IMR-90 (cell line): ENCODE measurements at regions not wholly inside any gene's neighbourhood (a gene's known extent, or its start where the extent isn't known, plus 50 kb on each side); places are given as distances from the start of the nearest gene placed in this dataset.

Experiments
- ATAC-seq: fragments of 200-7000 bp; cut with Tn5 transposase; 2 replicates; pipeline ENCODE4 v1.9.1; 2020; ENCODE audit warnings: low read depth, mild to moderate bottlenecking, moderate library complexity
- BruUV-seq: library from RNA; stranded (reverse); fragments of 400-500 nt; replicated peaks from 2 replicates; lab custom pipeline; 2021; lab: Mats Ljungman, UMichigan
- CTCF ChIA-PET: fragments of 300-600 bp; formaldehyde crosslinking; extraction: SDS; loops from one replicate; lab custom pipeline; 2021; ENCODE audit warnings: antibody characterized with exemption; lab: Yijun Ruan, JAX
- POLR2A ChIA-PET: fragments of 300-600 bp; sonication (Branson Sonifier 250); formaldehyde crosslinking; loops from one replicate; lab custom pipeline; 2022; ENCODE audit warnings: antibody characterized with exemption; ENCODE audit not compliant: unreplicated experiment; lab: Charles Lee
- DNase-seq: peaks from one replicate; pipeline ENCODE4 v3.0.0; 2013
- H2AFZ ChIP-seq: replicated peaks from 2 replicates; pipeline ENCODE3; 2013; ENCODE audit warnings: low read length, mild to moderate bottlenecking; ENCODE audit not compliant: poor library complexity
- H2AK5ac ChIP-seq: 2 replicates; pipeline ENCODE4 v1.6.1; 2013; ENCODE audit warnings: low read depth, low read length, inconsistent platforms
- H2AK9ac ChIP-seq: replicated peaks from 2 replicates; pipeline ENCODE3; 2013; ENCODE audit warnings: mild to moderate bottlenecking, low read depth, low read length, moderate library complexity; ENCODE audit not compliant: poor library complexity
- H2BK120ac ChIP-seq: 2 replicates; pipeline ENCODE4 v1.6.1; 2013; ENCODE audit warnings: low read depth, low read length, inconsistent platforms
- H2BK15ac ChIP-seq: 3 replicates; pipeline ENCODE4 v1.6.1; 2013; ENCODE audit warnings: low read depth, low read length, inconsistent platforms
- H2BK20ac ChIP-seq: 2 replicates; pipeline ENCODE4 v1.6.1; 2013; ENCODE audit warnings: low read depth, mild to moderate bottlenecking, inconsistent platforms, low read length, moderate library complexity
- H2BK5ac ChIP-seq: 2 replicates; pipeline ENCODE4 v1.6.1; 2013; ENCODE audit warnings: mild to moderate bottlenecking, low read depth, low read length, inconsistent platforms; ENCODE audit not compliant: poor library complexity, severe bottlenecking
- H3K14ac ChIP-seq: replicated peaks from 2 replicates; pipeline ENCODE4 v1.6.1; 2013; ENCODE audit warnings: low read depth, low read length, inconsistent platforms
- H3K18ac ChIP-seq: 2 replicates; pipeline ENCODE4 v1.6.1; 2013; ENCODE audit warnings: low read depth, low read length, control low read depth
- H3K23ac ChIP-seq: 2 replicates; pipeline ENCODE4 v1.6.1; 2013; ENCODE audit warnings: low read depth, low read length, inconsistent platforms
- H3K27ac ChIP-seq: 2 replicates; pipeline ENCODE4 v1.5.1; 2013; ENCODE audit warnings: mild to moderate bottlenecking, control low read depth, low read length; ENCODE audit not compliant: insufficient read depth
- H3K27me3 ChIP-seq: 2 replicates; pipeline ENCODE4 v1.6.1; 2013; ENCODE audit warnings: low read length; ENCODE audit not compliant: control insufficient read depth, insufficient read depth
- H3K36me3 ChIP-seq: 2 replicates; pipeline ENCODE4 v1.6.1; 2013; ENCODE audit warnings: low read length, mixed read lengths; ENCODE audit not compliant: control insufficient read depth, insufficient read depth
- H3K4ac ChIP-seq: 2 replicates; pipeline ENCODE4 v1.6.1; 2013; ENCODE audit warnings: low read depth, low read length, inconsistent platforms
- H3K4me1 ChIP-seq: 2 replicates; pipeline ENCODE4 v1.6.1; 2013; ENCODE audit warnings: low read length, mixed read lengths; ENCODE audit not compliant: control insufficient read depth, insufficient read depth
- H3K4me2 ChIP-seq: 2 replicates; pipeline ENCODE4 v1.6.1; 2013; ENCODE audit warnings: low read depth, mild to moderate bottlenecking, control low read depth, low read length, moderate library complexity
- H3K4me3 ChIP-seq: 2 replicates; pipeline ENCODE4 v1.5.1; 2013; ENCODE audit warnings: low read depth, mild to moderate bottlenecking, control low read depth, low read length, moderate library complexity; ENCODE audit not compliant: insufficient read depth
- H3K56ac ChIP-seq: 2 replicates; pipeline ENCODE4 v1.6.1; 2013; ENCODE audit warnings: low read length, inconsistent platforms; ENCODE audit not compliant: insufficient read depth; ENCODE audit errors: extremely low read depth
- H3K79me1 ChIP-seq, 2 experiments: 2 replicates each; pipeline ENCODE4 v1.6.1; 2013; ENCODE audit warnings: low read length in 2 of 2, inconsistent platforms in 1 of 2, low read depth in 1 of 2
- H3K9ac ChIP-seq: 2 replicates; pipeline ENCODE4 v1.6.1; 2013; ENCODE audit warnings: low read depth, low read length, control low read depth
- H3K9me1 ChIP-seq: 2 replicates; pipeline ENCODE4 v1.6.1; 2013; ENCODE audit warnings: low read length, inconsistent platforms; ENCODE audit not compliant: insufficient read depth
- H3K9me3 ChIP-seq: 2 replicates; pipeline ENCODE4 v1.6.1; 2013; ENCODE audit warnings: low read length; ENCODE audit not compliant: control insufficient read depth, insufficient read depth
- H4K20me1 ChIP-seq: 2 replicates; pipeline ENCODE4 v1.6.1; 2013; ENCODE audit warnings: low read length, inconsistent platforms; ENCODE audit not compliant: insufficient read depth
- H4K5ac ChIP-seq: 2 replicates; pipeline ENCODE4 v1.6.1; 2013; ENCODE audit warnings: mild to moderate bottlenecking, low read depth, low read length, control low read depth
- H4K8ac ChIP-seq, 2 experiments: 2 replicates each; pipeline ENCODE4 v1.6.1; 2013; ENCODE audit warnings: low read depth in 2 of 2, low read length in 2 of 2, control low read depth in 1 of 2, inconsistent platforms in 1 of 2
- H4K91ac ChIP-seq: 2 replicates; pipeline ENCODE4 v1.6.1; 2013; ENCODE audit warnings: low read depth, low read length, inconsistent platforms; ENCODE audit not compliant: insufficient read depth
- CHD1 ChIP-seq: IDR thresholded peaks from 2 replicates; pipeline ENCODE4 v1.6.1; 2012; ENCODE audit warnings: low read depth, low read length, improper control_type of control experiment
- MAZ ChIP-seq: IDR thresholded peaks from 2 replicates; pipeline ENCODE4 v1.6.1; 2012; ENCODE audit warnings: low read depth, mild to moderate bottlenecking, low read length, improper control_type of control experiment, moderate library complexity, borderline replicate concordance
- MXI1 ChIP-seq: IDR thresholded peaks from 2 replicates; pipeline ENCODE4 v1.6.1; 2012; ENCODE audit warnings: low read depth, mild to moderate bottlenecking, low read length, moderate library complexity, borderline replicate concordance
- RAD21 ChIP-seq: IDR thresholded peaks from 2 replicates; pipeline ENCODE4 v1.6.1; 2012; ENCODE audit warnings: low read length, improper control_type of control experiment
- RCOR1 ChIP-seq: IDR thresholded peaks from 2 replicates; pipeline ENCODE4 v1.6.1; 2012; ENCODE audit warnings: mild to moderate bottlenecking, low read length, improper control_type of control experiment; ENCODE audit not compliant: insufficient replicate concordance
- SMC3 ChIP-seq: fragments of 150-350 bp; IDR thresholded peaks from 2 replicates; pipeline ENCODE4 v1.6.1; 2016; ENCODE audit warnings: low read depth, mild to moderate bottlenecking, antibody characterized with exemption, low read length, moderate library complexity
- WGBS, 2 experiments: methylation state at CpG; one replicate each; pipeline versions ENCODE4 v1.1.5 to v1.1.7; 2013; ENCODE audit warnings: missing lambda C conversion rate in 2 of 2; ENCODE audit not compliant: insufficient read length in 1 of 2; ENCODE audit errors: extremely low coverage in 2 of 2; 5-methylcytosine and 5-hydroxymethylcytosine counted together
- dilution Hi-C: fragments of 300-500 bp; cut with HindIII; formaldehyde crosslinking; loops from one replicate; pipeline ENCODE4 v1.14.3; 2018; ENCODE audit warnings: low sequenced_read_pairs; ENCODE audit not compliant: unreplicated experiment
- in situ Hi-C: fragments of 300-500 bp; cut with MboI; formaldehyde crosslinking; loops from 3 replicates; pipeline ENCODE4 v1.14.3; 2019; ENCODE audit warnings: low sequenced_read_pairs, inconsistent platforms, mixed read lengths
- intact Hi-C: fragments of 100-400 bp; cut with micrococcal nuclease; formaldehyde crosslinking; loops from 2 replicates; pipeline ENCODE4 v1.10.0; 2022
- TF ChIP-seq, protein P1 (sequence below): fragments of 150-350 bp; IDR thresholded peaks from 2 replicates; pipeline ENCODE4 v1.6.1; 2017; ENCODE audit warnings: mild to moderate bottlenecking, antibody characterized with exemption, low read length, low read depth
- TF ChIP-seq, protein P2 (sequence below): conservative IDR thresholded peaks from 2 replicates; pipeline ENCODE4 v1.5.1; 2012; ENCODE audit warnings: mild to moderate bottlenecking, low read depth, low read length, improper control_type of control experiment

DNA sequence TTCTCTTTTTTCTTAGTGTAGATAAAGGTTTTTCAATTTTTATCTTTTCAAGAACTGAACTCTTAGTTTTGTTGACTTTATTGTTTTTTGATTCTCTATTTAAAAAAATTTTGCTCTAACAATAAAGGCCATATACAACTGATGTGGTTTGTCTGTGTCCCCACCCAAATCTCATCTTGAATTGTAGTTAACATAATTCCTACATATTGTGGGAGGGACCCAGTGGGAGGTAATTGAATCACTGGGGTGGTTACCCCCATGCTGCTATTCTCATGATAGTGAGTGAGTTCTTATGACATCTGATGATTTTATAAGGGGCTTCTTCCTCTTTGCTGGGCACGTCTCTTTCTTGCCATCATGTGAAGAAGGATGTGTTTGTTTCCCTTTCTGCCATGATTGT is 199.8 kb downstream of the DHX35 start:
- no peak for TF ChIP-seq RCOR1
- TF ChIP-seq MAZ: no peak
- no peak for TF ChIP-seq MXI1
- no peak for TF ChIP-seq SMC3
- TF ChIP-seq RAD21: no peak
- TF ChIP-seq, protein P1, sequence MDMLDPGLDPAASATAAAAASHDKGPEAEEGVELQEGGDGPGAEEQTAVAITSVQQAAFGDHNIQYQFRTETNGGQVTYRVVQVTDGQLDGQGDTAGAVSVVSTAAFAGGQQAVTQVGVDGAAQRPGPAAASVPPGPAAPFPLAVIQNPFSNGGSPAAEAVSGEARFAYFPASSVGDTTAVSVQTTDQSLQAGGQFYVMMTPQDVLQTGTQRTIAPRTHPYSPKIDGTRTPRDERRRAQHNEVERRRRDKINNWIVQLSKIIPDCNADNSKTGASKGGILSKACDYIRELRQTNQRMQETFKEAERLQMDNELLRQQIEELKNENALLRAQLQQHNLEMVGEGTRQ: no peak
- TF ChIP-seq, protein P2, sequence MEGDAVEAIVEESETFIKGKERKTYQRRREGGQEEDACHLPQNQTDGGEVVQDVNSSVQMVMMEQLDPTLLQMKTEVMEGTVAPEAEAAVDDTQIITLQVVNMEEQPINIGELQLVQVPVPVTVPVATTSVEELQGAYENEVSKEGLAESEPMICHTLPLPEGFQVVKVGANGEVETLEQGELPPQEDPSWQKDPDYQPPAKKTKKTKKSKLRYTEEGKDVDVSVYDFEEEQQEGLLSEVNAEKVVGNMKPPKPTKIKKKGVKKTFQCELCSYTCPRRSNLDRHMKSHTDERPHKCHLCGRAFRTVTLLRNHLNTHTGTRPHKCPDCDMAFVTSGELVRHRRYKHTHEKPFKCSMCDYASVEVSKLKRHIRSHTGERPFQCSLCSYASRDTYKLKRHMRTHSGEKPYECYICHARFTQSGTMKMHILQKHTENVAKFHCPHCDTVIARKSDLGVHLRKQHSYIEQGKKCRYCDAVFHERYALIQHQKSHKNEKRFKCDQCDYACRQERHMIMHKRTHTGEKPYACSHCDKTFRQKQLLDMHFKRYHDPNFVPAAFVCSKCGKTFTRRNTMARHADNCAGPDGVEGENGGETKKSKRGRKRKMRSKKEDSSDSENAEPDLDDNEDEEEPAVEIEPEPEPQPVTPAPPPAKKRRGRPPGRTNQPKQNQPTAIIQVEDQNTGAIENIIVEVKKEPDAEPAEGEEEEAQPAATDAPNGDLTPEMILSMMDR: no peak
- no peak for TF ChIP-seq CHD1
- H3K79me1 ChIP-seq: no peaks in the 10 kb centered on the region
- CTCF ChIA-PET: no interaction called here
- no peak overlapping the region for H4K8ac ChIP-seq
- no peak overlapping the region for H3K23ac ChIP-seq
- no peaks in the 10 kb centered on the region for H3K27me3 ChIP-seq
- H2AK9ac ChIP-seq: no peak overlapping the region
- H3K9me3 ChIP-seq: no peaks in the 10 kb centered on the region
- ATAC-seq (no peak), DNase-seq (no peak)
- H2AK5ac ChIP-seq: no peak overlapping the region
- no CpG with 5 or more reads among the region's 1 CpG for WGBS, 2 experiments
- no peak overlapping the region for H2BK5ac ChIP-seq
- no peak overlapping the region for H3K4me3 ChIP-seq
- H2AFZ ChIP-seq: no peak overlapping the region
- H3K4me1 ChIP-seq: no peaks in the 10 kb centered on the region
- no peak overlapping the region for H3K14ac ChIP-seq
- no peak overlapping the region for H3K9ac ChIP-seq
- no peak overlapping the region for H2BK120ac ChIP-seq
- H3K4ac ChIP-seq: no peak overlapping the region
- no peaks in the 10 kb centered on the region for H3K9me1 ChIP-seq
- in situ Hi-C loops (no loop called here), dilution Hi-C loops (no loop called here), intact Hi-C loops (no loop called here)
- no peak overlapping the region for H2BK20ac ChIP-seq
- POLR2A ChIA-PET: no interaction called here
- H2BK15ac ChIP-seq: no peak overlapping the region
- BruUV-seq: no TSS peak
- no peaks in the 10 kb centered on the region for H4K20me1 ChIP-seq
- H3K36me3 ChIP-seq: no peaks in the 10 kb centered on the region
- no peak overlapping the region for H3K56ac ChIP-seq
- H3K27ac ChIP-seq: no peak overlapping the region
- no peak overlapping the region for H3K18ac ChIP-seq
- no peak overlapping the region for H3K4me2 ChIP-seq
- no peak overlapping the region for H4K5ac ChIP-seq
- no peak overlapping the region for H4K91ac ChIP-seq
